GM23338 (cell line): ENCODE measurements at regions not wholly inside any gene's neighbourhood (a gene's known extent, or its start where the extent isn't known, plus 50 kb on each side); places are given as distances from the start of the nearest gene placed in this dataset.

Experiments used
- ATAC-seq: fragments of 200-7000 bp; cut with Tn5 transposase; 3 replicates; pipeline ENCODE4 v1.9.1; 2020
- DNase-seq: peaks from one replicate; pipeline ENCODE4 v3.0.0-alpha.2; 2015; ENCODE audit warnings: low spot score
- H2AFZ ChIP-seq: fragments of 200-600 bp; sonication (generic); 2 replicates; pipeline ENCODE4 v1.8.0; 2016; ENCODE audit warnings: antibody characterized with exemption, mild to moderate bottlenecking, moderate library complexity
- H3F3A ChIP-seq: fragments of 200-600 bp; sonication (generic); replicated peaks from 2 replicates; pipeline ENCODE4 v1.8.0; 2017; ENCODE audit warnings: antibody characterized with exemption, mixed run types, low read depth
- H3K27ac ChIP-seq: fragments of 200-600 bp; sonication (generic); 2 replicates; pipeline ENCODE4 v1.6.1; 2016; ENCODE audit warnings: low read depth
- H3K27me3 ChIP-seq: fragments of 200-600 bp; sonication (generic); 2 replicates; pipeline ENCODE4 v1.8.0; 2016; ENCODE audit warnings: mild to moderate bottlenecking, mixed run types, moderate library complexity; ENCODE audit not compliant: insufficient read depth
- H3K36me3 ChIP-seq: fragments of 200-600 bp; sonication (generic); 2 replicates; pipeline ENCODE4 v1.8.0; 2016; ENCODE audit warnings: mild to moderate bottlenecking; ENCODE audit not compliant: insufficient read depth
- H3K4me1 ChIP-seq: fragments of 200-600 bp; sonication (generic); 2 replicates; pipeline ENCODE4 v1.8.0; 2016; ENCODE audit warnings: mild to moderate bottlenecking, moderate library complexity; ENCODE audit not compliant: insufficient read depth
- H3K4me2 ChIP-seq: fragments of 200-600 bp; sonication (generic); 2 replicates; pipeline ENCODE4 v1.7.1; 2017; ENCODE audit warnings: mixed run types
- H3K4me3 ChIP-seq: fragments of 200-600 bp; sonication (generic); 2 replicates; pipeline ENCODE4 v1.6.1; 2016; ENCODE audit warnings: mixed run types
- H3K79me2 ChIP-seq: fragments of 200-600 bp; sonication (generic); replicated peaks from 2 replicates; pipeline ENCODE4 v1.8.0; 2017; ENCODE audit warnings: mild to moderate bottlenecking; ENCODE audit not compliant: insufficient read depth
- H3K9me2 ChIP-seq: fragments of 200-600 bp; sonication (generic); 2 replicates; pipeline ENCODE4 v1.8.0; 2017; ENCODE audit not compliant: insufficient read depth
- H4K20me1 ChIP-seq: fragments of 200-600 bp; sonication (generic); replicated peaks from 2 replicates; pipeline ENCODE4 v1.8.0; 2017; ENCODE audit warnings: mild to moderate bottlenecking; ENCODE audit not compliant: insufficient read depth
- H3K27ac Mint-ChIP-seq: 2 replicates; pipeline ENCODE4 v1.8.0; 2020; ENCODE audit warnings: inconsistent platforms, mild to moderate bottlenecking, moderate library complexity, mixed read lengths
- H3K27me3 Mint-ChIP-seq: 3 replicates; pipeline ENCODE4 v1.8.0; 2022; ENCODE audit warnings: low read depth, mild to moderate bottlenecking, moderate library complexity, mixed read lengths, inconsistent platforms; ENCODE audit not compliant: insufficient read depth, poor library complexity
- H3K36me3 Mint-ChIP-seq: 3 replicates; pipeline ENCODE4 v1.8.0; 2021; ENCODE audit warnings: low read depth, mild to moderate bottlenecking, inconsistent platforms, moderate library complexity, mixed read lengths
- H3K4me1 Mint-ChIP-seq: 3 replicates; pipeline ENCODE4 v1.8.0; 2020; ENCODE audit warnings: mild to moderate bottlenecking, inconsistent platforms, mixed read lengths
- H3K4me3 Mint-ChIP-seq: 3 replicates; pipeline ENCODE4 v1.8.0; 2021; ENCODE audit warnings: moderate library complexity, mild to moderate bottlenecking, inconsistent platforms, mixed read lengths
- H3K9me3 Mint-ChIP-seq: 3 replicates; pipeline ENCODE4 v1.8.0; 2020; ENCODE audit warnings: moderate library complexity, mild to moderate bottlenecking, inconsistent platforms, mixed read lengths
- CREB1 ChIP-seq: fragments of 250-450 bp; sonication (Bioruptor Pico); IDR thresholded peaks from 2 replicates; pipeline ENCODE4 v1.5.0; 2020; ENCODE audit warnings: low read depth, mild to moderate bottlenecking, moderate library complexity
- CTCF ChIP-seq, 2 experiments: fragments of 200-600 bp in 1 of 2; sonication (generic) in 1 of 2; conservative IDR thresholded peaks; 2 replicates each; pipeline versions ENCODE4 v1.5.1 to v1.6.1; 2016 to 2017; ENCODE audit warnings: antibody characterized with exemption in 2 of 2, low read depth in 2 of 2, mild to moderate bottlenecking in 2 of 2, moderate library complexity in 1 of 2
- ETS1 ChIP-seq: IDR thresholded peaks from 2 replicates; pipeline ENCODE4 v1.6.1; 2016; ENCODE audit warnings: antibody characterized with exemption
- EZH2 ChIP-seq: fragments of 200-600 bp; sonication (generic); IDR thresholded peaks from one replicate; pipeline ENCODE4 v1.8.0; 2017; ENCODE audit warnings: antibody characterized with exemption, mild to moderate bottlenecking, low read depth; ENCODE audit not compliant: unreplicated experiment
- EZH2phosphoT487 ChIP-seq: fragments of 200-600 bp; sonication (generic); IDR thresholded peaks from one replicate; pipeline ENCODE4 v1.8.1; 2018; ENCODE audit warnings: antibody characterized with exemption; ENCODE audit not compliant: unreplicated experiment
- JUNB ChIP-seq: IDR thresholded peaks from one replicate; pipeline ENCODE4 v1.6.1; 2016; ENCODE audit warnings: antibody characterized with exemption; ENCODE audit not compliant: unreplicated experiment
- NANOG ChIP-seq: IDR thresholded peaks from 2 replicates; pipeline ENCODE4 v1.6.1; 2016; ENCODE audit warnings: antibody characterized with exemption, borderline replicate concordance
- POLR2AphosphoS5 ChIP-seq: IDR thresholded peaks from 2 replicates; pipeline ENCODE4 v1.6.1; 2016; ENCODE audit warnings: antibody characterized with exemption, low read depth
- STAT1 ChIP-seq: IDR thresholded peaks from one replicate; pipeline ENCODE4 v1.6.1; 2016; ENCODE audit warnings: antibody characterized with exemption; ENCODE audit not compliant: unreplicated experiment
- ZNF114 ChIP-seq: fragments of 250-450 bp; sonication (Bioruptor Pico); IDR thresholded peaks from 2 replicates; pipeline ENCODE4 v1.5.0; 2020; ENCODE audit warnings: mild to moderate bottlenecking, moderate library complexity
- ZNF331 ChIP-seq: fragments of 250-450 bp; sonication (Bioruptor Pico); IDR thresholded peaks from 2 replicates; pipeline ENCODE4 v1.5.0; 2020; ENCODE audit warnings: low read depth, mild to moderate bottlenecking, moderate library complexity
- ZNF462 ChIP-seq: fragments of 250-450 bp; sonication (Bioruptor Pico); IDR thresholded peaks from 2 replicates; pipeline ENCODE4 v1.5.0; 2020; ENCODE audit warnings: mild to moderate bottlenecking, moderate library complexity
- TF ChIP-seq, protein P1 (sequence below): IDR thresholded peaks from one replicate; pipeline ENCODE4 v1.6.1; 2018; ENCODE audit warnings: antibody characterized with exemption; ENCODE audit not compliant: unreplicated experiment

DNA sequence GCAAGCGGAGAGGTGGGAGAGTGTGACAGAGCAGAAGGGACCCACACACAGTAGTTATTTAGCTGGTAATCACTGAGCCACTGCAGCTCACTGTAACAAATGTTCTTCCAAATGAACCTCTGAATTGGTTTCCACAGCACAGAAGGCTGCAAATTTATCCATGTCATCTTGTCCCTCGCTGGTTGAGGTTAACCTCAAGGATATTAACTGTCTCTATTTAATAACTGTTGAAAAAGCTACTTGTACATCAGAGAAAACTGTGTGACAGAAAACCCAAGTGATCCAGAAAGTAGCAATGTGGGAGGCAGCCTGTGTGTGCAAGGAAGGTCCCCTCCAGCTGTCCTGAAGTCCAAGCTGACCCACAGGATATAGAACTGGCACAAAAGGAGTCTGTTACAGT is 153.6 kb downstream of the DSEL start:
- no peak overlapping the region for H3K27ac Mint-ChIP-seq

More for the DNA sequence above, 153.6 kb downstream of the DSEL start:
- TF ChIP-seq ETS1 (no peak), POLR2AphosphoS5 (no peak), ZNF462 (no peak), CTCF (conservative IDR thresholded peaks at IDR 0.05; ENCODE audit: low read depth in 2 of 2) (no peak), STAT1 (no peak), EZH2 (no peak), ZNF331 (CRISPR knock-in tag) (no peak), NANOG (no peak), EZH2phosphoT487 (no peak), CREB1 (CRISPR knock-in tag) (no peak), ZNF114 (CRISPR knock-in tag) (no peak), JUNB (no peak)
- TF ChIP-seq, protein P1, sequence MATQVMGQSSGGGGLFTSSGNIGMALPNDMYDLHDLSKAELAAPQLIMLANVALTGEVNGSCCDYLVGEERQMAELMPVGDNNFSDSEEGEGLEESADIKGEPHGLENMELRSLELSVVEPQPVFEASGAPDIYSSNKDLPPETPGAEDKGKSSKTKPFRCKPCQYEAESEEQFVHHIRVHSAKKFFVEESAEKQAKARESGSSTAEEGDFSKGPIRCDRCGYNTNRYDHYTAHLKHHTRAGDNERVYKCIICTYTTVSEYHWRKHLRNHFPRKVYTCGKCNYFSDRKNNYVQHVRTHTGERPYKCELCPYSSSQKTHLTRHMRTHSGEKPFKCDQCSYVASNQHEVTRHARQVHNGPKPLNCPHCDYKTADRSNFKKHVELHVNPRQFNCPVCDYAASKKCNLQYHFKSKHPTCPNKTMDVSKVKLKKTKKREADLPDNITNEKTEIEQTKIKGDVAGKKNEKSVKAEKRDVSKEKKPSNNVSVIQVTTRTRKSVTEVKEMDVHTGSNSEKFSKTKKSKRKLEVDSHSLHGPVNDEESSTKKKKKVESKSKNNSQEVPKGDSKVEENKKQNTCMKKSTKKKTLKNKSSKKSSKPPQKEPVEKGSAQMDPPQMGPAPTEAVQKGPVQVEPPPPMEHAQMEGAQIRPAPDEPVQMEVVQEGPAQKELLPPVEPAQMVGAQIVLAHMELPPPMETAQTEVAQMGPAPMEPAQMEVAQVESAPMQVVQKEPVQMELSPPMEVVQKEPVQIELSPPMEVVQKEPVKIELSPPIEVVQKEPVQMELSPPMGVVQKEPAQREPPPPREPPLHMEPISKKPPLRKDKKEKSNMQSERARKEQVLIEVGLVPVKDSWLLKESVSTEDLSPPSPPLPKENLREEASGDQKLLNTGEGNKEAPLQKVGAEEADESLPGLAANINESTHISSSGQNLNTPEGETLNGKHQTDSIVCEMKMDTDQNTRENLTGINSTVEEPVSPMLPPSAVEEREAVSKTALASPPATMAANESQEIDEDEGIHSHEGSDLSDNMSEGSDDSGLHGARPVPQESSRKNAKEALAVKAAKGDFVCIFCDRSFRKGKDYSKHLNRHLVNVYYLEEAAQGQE: no peak
- Mint-ChIP-seq H3K9me3 (no peaks in the 10 kb centered on the region), H3K27me3 (no peaks in the 10 kb centered on the region), H3K4me3 (no peak overlapping the region), H3K4me1 (no peaks in the 10 kb centered on the region), H3K36me3 (no peaks in the 10 kb centered on the region)
- Histone ChIP-seq H3K27me3 (no peaks in the 10 kb centered on the region), H2AFZ (0 out of 2 replicates have a peak overlapping the region, but pooled peaks have one; percentile 14), H3K9me2 (no peaks in the 10 kb centered on the region), H4K20me1 (no peaks in the 10 kb centered on the region), H3K4me2 (no peak overlapping the region), H3K79me2 (no peaks in the 10 kb centered on the region), H3K36me3 (no peaks in the 10 kb centered on the region), H3K4me3 (no peak overlapping the region), H3K4me1 (no peaks in the 10 kb centered on the region), H3F3A (no peaks in the 10 kb centered on the region), H3K27ac (no peak overlapping the region)
- ATAC-seq (no peak), DNase-seq (no peak)
